Transverse colon (tissue), 4 donors: ENCODE measurements at regions not wholly inside any gene's neighbourhood (a gene's known extent, or its start where the extent isn't known, plus 50 kb on each side); places are given as distances from the start of the nearest gene placed in this dataset.

ENCODE experiments used
- CTCF ChIP-seq, 5 experiments: fragments of 200-600 bp in 3 of 5; fragments of 450-650 bp in 2 of 5; sonication (generic) in 3 of 5; IDR thresholded peaks; 1 replicate in 2 of 5; 2 replicates in 3 of 5; pipeline ENCODE4 v1.5.1; 2016 to 2017; ENCODE audit warnings: antibody characterized with exemption in 5 of 5, inconsistent platforms in 3 of 5, mild to moderate bottlenecking in 2 of 5, moderate library complexity in 1 of 5
- EP300 ChIP-seq: sonication (generic); formaldehyde crosslinking; IDR thresholded peaks from one replicate; pipeline ENCODE4 v1.6.1; 2017; ENCODE audit warnings: antibody characterized with exemption, low read depth
- POLR2A ChIP-seq: fragments of 450-650 bp; IDR thresholded peaks from one replicate; pipeline ENCODE4 v1.6.1; 2016; ENCODE audit warnings: antibody characterized with exemption, mild to moderate bottlenecking, moderate library complexity
- POLR2AphosphoS5 ChIP-seq, 3 donors: sonication (generic); formaldehyde crosslinking; IDR thresholded peaks; one replicate each; pipeline ENCODE4 v1.6.1; 2016; ENCODE audit warnings: antibody characterized with exemption in 3 of 3

GRCh38 chr3:70806021-70806420 lies 493.6 kb upstream of the MDFIC2 start:
- TF ChIP-seq POLR2A (no peak), CTCF (IDR thresholded peaks at IDR 0.05) (no peak), POLR2AphosphoS5 (IDR thresholded peaks at IDR 0.05) (no peak), EP300 (no peak)
